Karpas-422 (cell line): ENCODE measurements at regions not wholly inside any gene's neighbourhood (a gene's known extent, or its start where the extent isn't known, plus 50 kb on each side); places are given as distances from the start of the nearest gene placed in this dataset.
A peak's percentile ranks its signal among the peaks of the same experiment; 100 is the strongest.

Experiments used
- DNase-seq: peaks from one replicate; pipeline ENCODE4 v3.0.0-alpha.2; 2015
- H2AFZ ChIP-seq: fragments of 200-600 bp; sonication (generic); 2 replicates; pipeline ENCODE4 v1.6.1; 2014; ENCODE audit warnings: antibody characterized with exemption, low read length, mixed read lengths
- H3K27ac ChIP-seq: fragments of 200-600 bp; sonication (generic); 2 replicates; pipeline ENCODE4 v1.5.1; 2014; ENCODE audit warnings: mild to moderate bottlenecking, low read length, moderate library complexity
- H3K27me3 ChIP-seq: fragments of 200-600 bp; sonication (generic); 2 replicates; pipeline ENCODE4 v1.6.1; 2014; ENCODE audit warnings: low read length, mixed read lengths
- H3K36me3 ChIP-seq: fragments of 200-600 bp; sonication (generic); 2 replicates; pipeline ENCODE4 v1.6.1; 2014; ENCODE audit warnings: low read length, mixed read lengths; ENCODE audit not compliant: insufficient read depth
- H3K4me1 ChIP-seq: fragments of 200-600 bp; sonication (generic); 2 replicates; pipeline ENCODE4 v1.6.1; 2014; ENCODE audit warnings: mild to moderate bottlenecking, low read length, mixed read lengths
- H3K4me2 ChIP-seq: fragments of 200-600 bp; sonication (generic); 2 replicates; pipeline ENCODE4 v1.6.1; 2014; ENCODE audit warnings: low read length, low read depth, mild to moderate bottlenecking; ENCODE audit not compliant: poor library complexity, severe bottlenecking
- H3K4me3 ChIP-seq: fragments of 200-600 bp; sonication (generic); 2 replicates; pipeline ENCODE4 v1.5.1; 2014; ENCODE audit warnings: mild to moderate bottlenecking, antibody characterized with exemption, low read length, mixed read lengths
- H3K79me2 ChIP-seq: fragments of 200-600 bp; sonication (generic); 2 replicates; pipeline ENCODE4 v1.6.1; 2014; ENCODE audit warnings: mild to moderate bottlenecking, low read length, mixed read lengths
- H3K9ac ChIP-seq: fragments of 200-600 bp; sonication (generic); 2 replicates; pipeline ENCODE4 v1.6.0; 2014; ENCODE audit warnings: low read length
- H3K9me2 ChIP-seq: fragments of 200-600 bp; sonication (generic), shearing (Covaris generic); replicated peaks from 2 replicates; pipeline ENCODE4 v1.6.0; 2014; ENCODE audit warnings: mild to moderate bottlenecking, low read length, moderate library complexity; ENCODE audit not compliant: insufficient read depth
- H3K9me3 ChIP-seq: fragments of 300-700, 200-600 bp; sonication (generic); 2 replicates; pipeline ENCODE4 v1.6.1; 2014; ENCODE audit warnings: low read length, mixed read lengths
- H4K20me1 ChIP-seq: fragments of 200-600 bp; sonication (generic); 2 replicates; pipeline ENCODE4 v1.6.1; 2014; ENCODE audit warnings: mild to moderate bottlenecking, antibody characterized with exemption, low read length, low read depth; ENCODE audit not compliant: insufficient read depth

DNA sequence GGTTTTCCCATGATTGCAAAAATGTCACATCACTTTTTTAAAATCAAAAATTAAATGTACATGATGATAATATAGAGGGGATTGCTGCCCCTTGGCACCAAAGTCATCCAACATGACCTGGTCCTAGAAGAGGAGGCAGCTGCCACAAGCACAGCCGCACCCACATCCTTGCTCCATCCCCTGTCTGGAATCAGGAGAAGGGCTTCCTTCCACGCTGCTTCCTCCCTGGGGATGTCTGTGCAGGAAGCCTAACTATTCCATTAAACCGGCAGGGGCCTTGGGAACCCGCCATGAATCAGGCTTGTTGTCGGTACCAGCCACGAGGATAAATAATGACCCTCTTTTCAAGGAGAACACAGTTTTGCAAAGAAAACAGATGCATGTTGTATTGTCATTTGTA lies 68.7 kb upstream of the AJAP1 start:
- Histone ChIP-seq H3K4me3 (no peak overlapping the region), H4K20me1 (no peaks in the 10 kb centered on the region), H3K9me3 (no peaks in the 10 kb centered on the region), H3K27ac (no peak overlapping the region), H2AFZ (no peak overlapping the region), H3K27me3 (no peaks in the 10 kb centered on the region), H3K36me3 (no peaks in the 10 kb centered on the region), H3K9me2 (no peaks in the 10 kb centered on the region), H3K4me2 (no peak overlapping the region), H3K79me2 (no peaks in the 10 kb centered on the region), H3K4me1 (peaks cover 20% of the 10 kb centered on the region), H3K9ac (no peak overlapping the region)
- DNase-seq = no peak

DNA sequence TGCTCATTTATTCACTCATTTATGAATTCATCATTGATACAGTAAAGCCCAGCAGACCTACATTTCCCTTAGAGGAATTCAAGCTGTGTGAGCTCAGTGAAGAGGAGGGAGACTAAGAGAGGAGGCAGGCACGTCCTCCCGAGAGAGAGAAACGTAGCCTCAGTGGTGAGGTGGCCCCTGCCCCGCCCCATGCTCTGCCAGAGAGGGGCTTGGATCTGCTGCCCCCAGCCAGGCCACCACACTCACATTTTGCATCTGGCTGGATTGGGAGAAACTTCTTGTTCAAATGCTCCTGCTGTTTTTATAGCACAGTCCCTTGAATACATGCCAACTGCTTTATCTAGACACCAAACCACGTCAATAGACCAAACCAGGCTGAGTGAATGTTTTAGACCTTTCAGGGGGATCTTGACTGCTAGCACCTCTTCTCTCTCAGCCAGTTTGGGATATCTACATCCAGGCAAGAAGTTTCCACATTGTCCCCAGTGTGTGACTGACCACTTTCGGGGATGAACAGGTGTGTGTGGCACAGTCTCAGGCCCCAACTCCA lies 67.7 kb upstream of the AJAP1 start:
- Histone ChIP-seq H3K27me3 (no peaks in the 10 kb centered on the region), H3K9ac (no peak overlapping the region), H3K9me3 (no peaks in the 10 kb centered on the region), H3K4me1 (peaks cover 20% of the 10 kb centered on the region), H3K36me3 (no peaks in the 10 kb centered on the region), H3K4me3 (no peak overlapping the region), H4K20me1 (no peaks in the 10 kb centered on the region), H3K27ac (no peak overlapping the region), H2AFZ (no peak overlapping the region), H3K79me2 (no peaks in the 10 kb centered on the region), H3K9me2 (no peaks in the 10 kb centered on the region), H3K4me2 (no peak overlapping the region)
- DNase-seq = no peak

DNA sequence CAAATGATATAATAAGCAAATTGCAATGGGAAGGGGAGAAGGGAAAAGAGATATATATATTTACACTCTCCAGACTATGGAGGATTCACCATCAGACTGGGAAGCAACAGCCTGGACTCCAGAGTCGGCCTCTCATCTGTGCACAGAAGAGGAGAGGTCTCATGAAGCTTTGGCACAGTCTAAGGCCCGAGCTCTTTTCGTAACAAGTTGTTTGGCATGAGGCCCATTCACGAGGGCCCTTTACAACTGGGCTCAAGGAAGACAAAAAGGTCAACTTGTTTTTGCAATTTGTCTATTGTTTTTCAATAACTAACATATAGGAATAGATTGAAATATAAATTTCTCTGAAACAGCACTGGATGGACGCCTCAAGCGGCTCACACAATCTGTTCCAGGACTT lies 66.7 kb upstream of the AJAP1 start:
- no peak overlapping the region for H3K4me3 ChIP-seq
- no peak overlapping the region for H3K9ac ChIP-seq
- no peaks in the 10 kb centered on the region for H3K27me3 ChIP-seq
- H4K20me1 ChIP-seq = no peaks in the 10 kb centered on the region
- H3K9me3 ChIP-seq = no peaks in the 10 kb centered on the region
- DNase-seq = no peak
- no peaks in the 10 kb centered on the region for H3K36me3 ChIP-seq
- no peak overlapping the region for H3K27ac ChIP-seq
- no peak overlapping the region for H3K4me2 ChIP-seq
- no peaks in the 10 kb centered on the region for H3K9me2 ChIP-seq
- no peaks in the 10 kb centered on the region for H3K79me2 ChIP-seq
- peaks cover 20% of the 10 kb centered on the region for H3K4me1 ChIP-seq
- H2AFZ ChIP-seq = no peak overlapping the region

DNA sequence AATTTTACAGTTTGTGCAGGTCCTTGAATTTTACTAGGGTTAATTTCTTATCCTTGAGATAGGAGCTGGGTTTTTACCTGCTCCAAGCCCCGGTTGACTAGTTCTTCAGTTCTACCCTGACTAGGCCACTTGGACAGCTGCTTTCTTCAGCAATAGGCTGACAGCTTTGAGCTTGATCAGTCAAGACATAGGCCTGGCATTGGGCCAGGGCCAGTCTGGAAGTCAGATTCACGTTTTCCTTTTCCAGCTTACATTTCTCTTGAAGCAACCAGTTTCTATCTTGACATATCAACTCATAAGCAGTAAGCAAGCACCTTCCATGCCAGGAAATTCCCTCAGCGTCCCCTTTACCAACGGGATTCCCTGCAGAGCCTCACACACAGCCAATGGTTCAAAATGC lies 63.7 kb upstream of the AJAP1 start:
- H3K4me2 ChIP-seq = no peak overlapping the region
- no peaks in the 10 kb centered on the region for H3K79me2 ChIP-seq
- no peaks in the 10 kb centered on the region for H3K9me2 ChIP-seq
- no peak overlapping the region for H3K9ac ChIP-seq
- DNase-seq = no peak
- H3K4me1 ChIP-seq = peaks cover 1% of the 10 kb centered on the region
- no peaks in the 10 kb centered on the region for H3K9me3 ChIP-seq
- no peak overlapping the region for H3K27ac ChIP-seq
- no peak overlapping the region for H2AFZ ChIP-seq
- no peaks in the 10 kb centered on the region for H3K36me3 ChIP-seq
- no peaks in the 10 kb centered on the region for H3K27me3 ChIP-seq
- H3K4me3 ChIP-seq = no peak overlapping the region
- H4K20me1 ChIP-seq = no peaks in the 10 kb centered on the region

DNA sequence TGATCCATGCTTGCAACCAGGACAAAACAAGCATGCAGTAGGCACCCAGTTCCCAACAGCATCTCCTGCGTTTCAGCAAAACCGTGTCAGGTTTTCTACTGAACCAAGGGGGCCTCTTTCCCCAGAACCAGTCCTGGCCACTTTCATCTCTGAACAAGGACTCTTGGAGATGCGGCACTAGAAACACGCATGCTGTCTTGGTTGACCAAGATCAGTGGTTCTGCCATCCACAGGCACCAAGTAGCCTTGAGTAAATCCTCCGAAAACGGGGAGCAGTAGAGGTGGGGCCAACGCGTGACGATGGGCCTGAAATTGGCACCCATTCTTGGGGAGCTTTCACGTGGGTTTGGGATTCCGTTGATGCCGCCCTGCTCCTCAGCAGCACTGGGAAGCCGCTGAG lies 62.5 kb upstream of the AJAP1 start:
- H4K20me1 ChIP-seq = no peaks in the 10 kb centered on the region
- H3K9ac ChIP-seq = no peak overlapping the region
- no peak for DNase-seq
- H3K36me3 ChIP-seq = no peaks in the 10 kb centered on the region
- H3K4me1 ChIP-seq = peaks cover 13% of the 10 kb centered on the region
- no peak overlapping the region for H3K4me2 ChIP-seq
- H2AFZ ChIP-seq = no peak overlapping the region
- H3K9me2 ChIP-seq = no peaks in the 10 kb centered on the region
- no peaks in the 10 kb centered on the region for H3K27me3 ChIP-seq
- H3K27ac ChIP-seq = no peak overlapping the region
- no peaks in the 10 kb centered on the region for H3K9me3 ChIP-seq
- no peak overlapping the region for H3K4me3 ChIP-seq
- H3K79me2 ChIP-seq = no peaks in the 10 kb centered on the region

DNA sequence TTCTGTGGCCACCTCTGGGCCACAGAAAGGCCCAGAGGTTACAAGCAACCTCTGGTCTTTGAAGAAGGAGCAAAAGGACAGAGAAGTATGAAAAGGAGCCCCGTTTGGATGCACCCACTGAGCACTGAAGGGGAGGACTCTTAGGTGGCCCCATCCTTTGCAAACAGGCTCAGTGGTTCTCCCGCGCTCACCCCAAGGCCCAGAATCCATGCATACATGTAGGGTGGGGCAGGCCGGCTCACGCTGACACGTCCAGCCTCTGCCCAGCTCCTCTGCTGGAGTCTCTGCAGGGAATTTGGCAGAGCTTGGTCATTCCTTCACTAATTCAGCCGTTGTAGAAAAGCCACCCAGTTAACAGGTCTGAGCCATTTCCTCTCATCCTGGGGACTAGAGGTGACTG lies 61.3 kb upstream of the AJAP1 start:
- DNase-seq = no peak
- H3K9ac ChIP-seq = no peak overlapping the region
- H4K20me1 ChIP-seq = no peaks in the 10 kb centered on the region
- no peak overlapping the region for H3K27ac ChIP-seq
- H3K4me3 ChIP-seq = no peak overlapping the region
- no peaks in the 10 kb centered on the region for H3K27me3 ChIP-seq
- H3K36me3 ChIP-seq = no peaks in the 10 kb centered on the region
- no peaks in the 10 kb centered on the region for H3K9me3 ChIP-seq
- H2AFZ ChIP-seq = no peak overlapping the region
- H3K4me1 ChIP-seq = peaks cover 15% of the 10 kb centered on the region
- no peaks in the 10 kb centered on the region for H3K79me2 ChIP-seq
- no peaks in the 10 kb centered on the region for H3K9me2 ChIP-seq
- H3K4me2 ChIP-seq = no peak overlapping the region

DNA sequence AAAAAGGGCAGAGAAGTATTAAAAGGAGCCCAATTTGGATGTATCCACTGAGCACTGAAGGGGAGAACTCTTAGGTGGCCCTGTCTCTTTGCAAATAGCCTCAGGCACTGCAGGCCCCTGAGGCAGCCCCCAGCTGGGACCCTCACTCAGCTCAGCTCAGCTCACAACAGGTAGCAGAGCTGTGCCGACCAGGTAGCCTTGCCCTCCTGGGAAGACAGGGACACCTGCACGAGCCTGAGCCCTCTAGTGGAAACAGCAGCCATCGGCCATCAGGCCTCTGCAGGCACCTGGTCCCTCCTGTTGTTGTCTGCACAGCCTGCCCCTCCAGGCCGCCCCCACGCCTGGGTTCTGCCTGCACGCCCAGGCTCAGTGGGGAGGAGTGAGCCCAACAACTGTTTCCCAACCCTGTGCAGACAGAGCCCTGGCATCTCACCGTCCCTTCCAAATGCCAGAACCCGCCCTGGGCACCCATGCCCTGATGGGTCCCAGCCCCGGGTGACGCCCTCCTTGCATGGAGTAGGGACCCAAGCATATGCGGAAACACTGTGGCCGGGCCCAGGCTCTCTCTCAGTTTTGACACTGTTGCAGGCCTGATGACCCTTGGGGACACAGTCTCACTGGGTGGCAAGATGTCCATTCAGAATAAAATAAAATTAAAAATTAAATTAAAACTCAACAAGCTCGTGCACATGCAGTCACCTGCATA lies 60.0 kb upstream of the AJAP1 start:
- Histone ChIP-seq H3K4me1 (peaks cover 15% of the 10 kb centered on the region), H3K9ac (no peak overlapping the region), H3K27me3 (no peaks in the 10 kb centered on the region), H3K9me2 (no peaks in the 10 kb centered on the region), H3K9me3 (no peaks in the 10 kb centered on the region), H3K36me3 (no peaks in the 10 kb centered on the region), H3K4me3 (no peak overlapping the region), H3K27ac (no peak overlapping the region), H3K4me2 (no peak overlapping the region), H3K79me2 (no peaks in the 10 kb centered on the region), H4K20me1 (no peaks in the 10 kb centered on the region), H2AFZ (no peak overlapping the region)
- DNase-seq = peak; percentile 57

DNA sequence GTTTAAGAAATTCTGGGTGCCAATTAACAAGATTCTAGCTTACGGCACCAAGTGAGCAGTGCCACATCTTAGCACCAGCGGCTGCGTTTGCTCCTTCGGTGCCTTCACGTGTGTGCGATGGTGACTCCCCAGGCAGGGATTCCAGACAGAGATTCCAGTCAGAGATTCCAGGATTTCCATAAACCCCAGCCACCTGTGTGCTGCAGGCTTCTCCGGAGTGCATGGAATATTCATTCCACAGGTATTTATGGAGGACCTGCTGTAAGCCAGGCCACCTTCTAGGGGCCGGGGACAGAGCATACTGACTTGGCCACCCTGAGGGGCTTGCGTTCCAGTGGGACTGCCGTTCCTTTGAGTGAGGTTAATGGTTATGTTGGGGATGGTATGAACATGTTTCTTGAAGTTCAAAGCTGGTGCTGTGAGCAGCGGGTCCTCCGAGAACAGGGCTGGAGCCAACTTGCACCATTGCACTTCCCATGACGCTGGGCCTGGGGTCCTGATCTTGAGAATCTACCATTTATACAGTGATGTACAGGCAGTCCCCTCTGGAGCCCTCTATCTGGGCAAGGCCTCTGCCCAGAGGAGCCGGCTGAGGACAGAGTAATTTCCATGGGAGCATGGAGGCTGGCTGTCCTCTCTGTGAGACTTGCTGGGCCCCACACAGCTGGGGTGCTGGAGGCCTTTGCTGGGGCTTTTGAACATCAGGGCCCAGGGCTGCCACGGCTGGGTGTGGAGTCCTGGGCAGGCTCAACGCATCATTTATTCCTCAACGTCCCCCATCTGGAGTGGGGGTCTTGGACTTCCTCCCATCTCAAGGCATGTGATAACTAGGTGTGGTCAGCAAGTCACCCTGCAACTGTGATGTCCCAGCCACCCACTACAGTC lies 58.8 kb upstream of the AJAP1 start:
- Histone ChIP-seq H3K4me2 (peak overlapping the region; percentile 30), H3K4me3 (no peak overlapping the region), H3K9me3 (no peaks in the 10 kb centered on the region), H3K4me1 (peaks cover 15% of the 10 kb centered on the region), H3K36me3 (no peaks in the 10 kb centered on the region), H3K79me2 (no peaks in the 10 kb centered on the region), H4K20me1 (no peaks in the 10 kb centered on the region), H3K9me2 (no peaks in the 10 kb centered on the region), H3K27me3 (no peaks in the 10 kb centered on the region), H2AFZ (no peak overlapping the region), H3K9ac (no peak overlapping the region), H3K27ac (no peak overlapping the region)
- no peak for DNase-seq
